SHP77 treated with DMSO at 0.1 percent for 48 hours (cell line): ENCODE measurements at regions not wholly inside any gene's neighbourhood (a gene's known extent, or its start where the extent isn't known, plus 50 kb on each side); places are given as distances from the start of the nearest gene placed in this dataset.

Experiments used
- DNase-seq: peaks from one replicate; lab custom pipeline; 2025; lab: John Stamatoyannopoulos, UW

- DNase-seq: peak; percentile 58
These were observed 162.7 kb downstream of the KITLG start for GRCh38 chr12:88417531-88417930.

GRCh38 chr12:88418856-88419497 is 161.3 kb downstream of the KITLG start:
- no peak for DNase-seq

GRCh38 chr12:88419794-88420193 is 160.5 kb downstream of the KITLG start:
- no peak for DNase-seq

- no peak for DNase-seq
These were observed 159.8 kb downstream of the KITLG start for GRCh38 chr12:88420457-88420856.

GRCh38 chr12:88424791-88425730 is 155.2 kb downstream of the KITLG start:
- no peak for DNase-seq

- no peak for DNase-seq
These were observed 151.9 kb downstream of the KITLG start for GRCh38 chr12:88428350-88428749.

GRCh38 chr12:88431246-88431645 is 149.0 kb downstream of the KITLG start:
- DNase-seq: no peak

GRCh38 chr12:88432531-88433490 is 147.5 kb downstream of the KITLG start:
- no peak for DNase-seq

GRCh38 chr12:88433997-88434703 is 146.1 kb downstream of the KITLG start:
- no peak for DNase-seq

- DNase-seq: no peak
These were observed 144.8 kb downstream of the KITLG start for GRCh38 chr12:88435334-88436076.

- DNase-seq: no peak
These were observed 143.0 kb downstream of the KITLG start for GRCh38 chr12:88437226-88437625.
